GM19395 (cell line): ENCODE measurements at regions not wholly inside any gene's neighbourhood (a gene's known extent, or its start where the extent isn't known, plus 50 kb on each side); places are given as distances from the start of the nearest gene placed in this dataset.
"Not testable (repeated sequence)": the region's sequence is repeated elsewhere in the genome, so short reads cannot be mapped to it uniquely, and the experiment has no call there.

ENCODE experiments used
- ATAC-seq: cut with Tn5 transposase; IDR thresholded peaks from one replicate; pipeline ENCODE4 v1.9.1; 2021; ENCODE audit warnings: mild to moderate bottlenecking, moderate library complexity; ENCODE audit not compliant: unreplicated experiment

DNA sequence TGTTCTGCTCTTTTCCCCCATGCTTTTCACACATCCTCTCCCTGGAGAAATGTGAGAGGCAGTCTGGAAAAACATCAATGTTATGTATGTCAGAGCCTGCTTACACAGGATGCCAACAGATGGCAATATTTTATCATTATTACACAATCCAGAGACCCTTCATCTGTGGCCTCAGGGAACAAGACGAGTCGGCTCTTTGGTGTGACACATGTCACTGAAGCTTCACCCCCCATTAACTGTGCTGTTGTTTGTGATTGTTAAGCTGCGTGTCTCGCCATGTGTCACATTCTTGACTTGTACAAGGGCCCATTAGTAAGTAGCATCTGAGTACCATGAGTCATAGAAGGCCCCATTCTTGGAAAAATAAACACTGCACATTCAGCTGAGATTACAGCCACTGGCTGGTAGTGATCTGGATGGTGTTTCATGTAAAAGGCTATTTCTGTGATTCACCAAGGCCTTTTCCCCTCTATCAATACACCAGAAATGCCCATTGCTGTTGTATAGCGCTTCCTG is 682.1 kb upstream of the SOX9 start:
- ATAC-seq, result no peak

DNA sequence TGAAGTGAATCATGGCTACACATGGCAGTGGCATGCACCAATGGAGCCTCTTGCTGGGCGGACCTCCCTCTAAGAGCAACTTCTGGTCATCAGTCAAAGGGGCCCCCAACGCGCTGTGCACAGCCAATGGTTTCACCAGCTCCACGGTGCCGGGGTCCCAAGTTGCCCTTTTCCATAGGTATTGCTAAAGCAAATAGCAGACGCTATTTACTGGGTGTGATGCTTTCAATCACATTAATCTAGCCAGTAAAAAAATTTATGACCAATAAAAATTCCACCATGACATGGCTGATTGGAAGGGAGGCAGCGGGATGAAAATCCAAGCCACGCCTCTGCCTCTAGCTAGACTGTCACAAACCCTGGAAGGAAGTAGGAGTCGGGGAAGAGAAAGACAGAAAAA is 680.3 kb upstream of the SOX9 start:
- ATAC-seq, result no peak

DNA sequence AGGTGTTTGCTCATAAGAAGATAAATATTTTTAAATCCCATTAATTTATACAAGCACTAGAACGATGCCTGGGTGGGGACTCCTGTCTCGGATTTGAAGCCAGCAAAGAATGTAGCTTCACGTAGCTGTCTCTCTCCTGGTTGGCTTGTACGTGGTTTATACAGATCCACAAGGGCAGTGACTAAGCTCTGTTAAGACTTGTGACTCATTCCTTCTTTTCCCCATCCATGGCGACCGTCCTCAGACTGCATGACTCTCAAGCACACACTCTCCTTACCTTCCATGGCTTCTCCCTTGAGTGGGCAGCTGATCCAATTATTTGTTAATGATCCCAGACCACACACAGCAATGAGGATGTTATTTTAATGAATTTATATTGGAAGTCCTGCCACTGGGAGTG is 679.7 kb upstream of the SOX9 start:
- no peak for ATAC-seq

DNA sequence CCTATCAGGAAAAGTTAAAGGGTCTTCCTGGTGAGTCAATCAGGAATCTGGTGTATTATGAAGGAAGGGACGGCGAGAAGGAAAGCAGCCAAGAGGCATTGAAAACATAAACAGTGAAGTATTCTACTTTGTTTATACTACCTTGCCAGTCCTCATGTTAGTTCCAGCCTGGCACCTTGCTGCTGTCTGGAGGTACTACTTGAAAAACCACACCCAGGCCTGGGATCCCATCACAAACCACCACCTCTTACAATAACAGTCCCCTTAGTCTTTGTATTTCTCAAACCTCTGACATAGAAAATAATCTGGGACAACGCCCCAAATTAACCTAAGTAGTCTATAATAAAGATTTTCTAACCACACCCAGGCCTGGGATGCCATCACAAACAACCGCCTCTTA is 676.7 kb upstream of the SOX9 start:
- no peak for ATAC-seq

DNA sequence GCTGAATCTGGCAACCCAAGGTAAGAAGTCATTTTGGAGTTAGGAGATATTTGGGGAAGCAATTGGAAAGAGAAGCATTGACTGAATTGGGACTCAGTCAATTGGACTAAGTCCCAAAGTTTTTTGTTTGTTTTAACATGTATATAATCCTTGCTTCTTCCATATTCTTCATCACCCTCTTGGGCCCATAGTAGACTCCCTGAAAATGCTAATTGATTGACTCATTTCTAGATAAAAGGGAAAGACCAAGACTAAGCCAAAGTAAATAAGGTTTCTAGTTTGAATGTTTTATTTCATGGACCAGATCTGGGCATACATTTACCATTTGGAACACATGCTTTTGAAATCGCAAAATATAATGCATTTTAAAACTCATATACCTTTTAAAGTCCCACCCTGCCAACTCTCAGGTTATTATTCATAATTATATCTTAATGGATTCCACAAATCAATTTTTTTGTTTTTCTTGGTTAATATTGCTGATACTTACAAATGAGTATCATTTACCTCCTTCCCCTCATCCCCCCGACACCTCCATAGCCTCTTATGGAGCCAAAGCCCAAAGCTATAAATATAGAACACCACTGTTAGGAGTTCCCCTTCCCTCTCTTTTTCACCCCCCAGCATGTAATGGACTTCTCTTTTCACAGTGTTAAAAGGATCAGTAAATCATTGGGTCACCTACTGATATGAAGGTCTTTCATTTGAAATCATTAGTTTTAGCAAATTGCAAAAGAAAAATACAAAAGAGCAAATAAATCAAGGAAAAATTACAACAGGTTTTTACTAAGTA is 674.0 kb upstream of the SOX9 start:
- ATAC-seq, result no peak

DNA sequence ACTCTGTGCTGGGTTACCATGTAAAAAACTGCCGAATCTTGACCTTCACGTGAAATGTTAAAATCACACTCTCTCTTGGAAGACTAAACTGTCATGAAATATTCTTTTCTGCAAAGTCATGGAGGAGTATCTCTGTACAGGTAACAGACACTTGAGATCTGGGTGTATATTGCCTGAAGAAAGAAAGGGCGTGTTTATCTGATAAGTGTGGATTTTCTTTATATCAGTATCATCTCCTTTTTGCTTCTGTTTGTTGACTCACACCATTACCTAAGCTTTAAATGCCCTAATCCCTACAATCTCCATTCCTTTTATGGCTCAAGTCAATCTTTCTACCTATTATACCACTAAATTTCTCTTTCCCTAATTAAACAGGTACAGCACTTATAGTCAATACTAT is 673.2 kb upstream of the SOX9 start:
- no peak for ATAC-seq

DNA sequence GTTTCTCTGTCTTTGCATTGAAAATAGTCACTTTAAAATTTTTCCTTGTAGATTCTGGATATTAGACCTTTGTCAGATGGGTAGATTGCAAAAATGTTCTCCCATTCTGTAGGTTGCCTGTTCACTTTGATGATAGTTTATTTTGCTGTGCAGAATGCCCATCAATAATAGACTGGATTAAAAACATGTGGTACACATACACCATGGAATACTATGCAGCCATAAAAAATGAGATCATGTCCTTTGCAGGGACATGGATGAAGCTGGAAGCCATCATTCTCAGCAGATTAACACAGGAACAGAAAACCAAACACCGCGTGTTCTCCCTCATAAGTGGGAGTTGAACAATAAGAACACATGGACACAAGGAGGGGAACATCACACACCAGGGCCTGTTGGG is 670.2 kb upstream of the SOX9 start:
- not testable (repeated sequence) for ATAC-seq

DNA sequence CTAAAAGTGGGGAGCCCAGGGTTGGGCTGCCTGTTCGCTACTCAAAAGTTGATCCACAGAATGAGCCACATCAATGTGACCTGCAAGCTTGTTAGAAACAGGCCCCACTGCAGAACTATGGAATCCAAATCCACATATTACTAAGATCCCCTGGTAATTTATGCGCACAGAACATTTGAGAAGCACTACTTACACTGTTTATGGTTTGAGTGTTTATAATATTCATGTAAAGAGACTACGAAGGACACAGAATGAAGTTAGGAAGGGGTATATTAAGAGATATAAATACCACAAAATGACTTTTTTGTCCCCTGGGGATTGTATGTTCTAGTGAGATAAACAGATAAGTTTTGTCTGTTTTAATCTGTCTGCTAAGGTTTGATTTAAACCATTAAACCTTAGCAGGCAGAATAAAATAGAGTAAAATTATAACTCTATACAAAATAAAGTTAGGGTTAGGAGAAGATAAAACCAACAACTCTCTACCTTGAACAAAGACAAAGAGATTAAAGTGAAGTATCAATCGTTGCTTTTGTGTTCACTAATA is 666.9 kb upstream of the SOX9 start:
- no peak for ATAC-seq

DNA sequence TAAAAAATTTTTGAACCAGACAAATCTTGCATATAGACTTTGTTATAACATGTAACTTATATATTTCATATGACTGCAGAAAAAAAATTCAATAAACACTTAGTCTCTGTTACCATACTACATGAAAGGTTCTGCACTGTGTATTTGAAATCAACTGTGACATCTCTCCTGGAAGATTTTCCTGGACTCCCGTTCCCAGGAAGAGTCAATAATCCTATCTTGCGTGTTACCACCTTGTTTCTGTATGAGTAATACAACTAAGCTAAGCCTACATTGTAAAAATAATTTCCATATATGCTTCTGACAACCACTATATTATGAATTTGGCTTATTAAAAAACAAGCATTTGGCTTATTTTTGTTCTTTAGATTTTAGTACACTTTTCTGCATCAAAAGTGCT is 665.6 kb upstream of the SOX9 start:
- no peak for ATAC-seq

DNA sequence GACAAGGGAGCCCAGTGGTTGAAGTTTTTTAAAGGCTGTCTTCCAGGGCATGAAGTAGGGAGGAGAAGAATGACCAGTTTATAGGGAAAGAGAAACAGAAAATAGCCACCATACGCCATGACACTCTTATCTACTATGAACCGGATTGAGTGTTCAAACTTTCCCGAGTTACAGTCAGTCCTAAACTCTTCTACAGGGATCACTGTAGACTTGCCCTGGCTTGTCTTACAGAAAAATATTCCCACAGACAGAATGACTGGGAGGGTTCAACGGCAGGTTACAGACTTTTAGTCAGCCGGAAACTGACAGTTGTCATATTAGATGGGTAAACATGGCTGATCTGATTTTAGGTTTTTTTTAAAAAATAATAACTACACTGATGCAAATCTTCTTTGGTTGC is 662.5 kb upstream of the SOX9 start:
- ATAC-seq, result no peak

DNA sequence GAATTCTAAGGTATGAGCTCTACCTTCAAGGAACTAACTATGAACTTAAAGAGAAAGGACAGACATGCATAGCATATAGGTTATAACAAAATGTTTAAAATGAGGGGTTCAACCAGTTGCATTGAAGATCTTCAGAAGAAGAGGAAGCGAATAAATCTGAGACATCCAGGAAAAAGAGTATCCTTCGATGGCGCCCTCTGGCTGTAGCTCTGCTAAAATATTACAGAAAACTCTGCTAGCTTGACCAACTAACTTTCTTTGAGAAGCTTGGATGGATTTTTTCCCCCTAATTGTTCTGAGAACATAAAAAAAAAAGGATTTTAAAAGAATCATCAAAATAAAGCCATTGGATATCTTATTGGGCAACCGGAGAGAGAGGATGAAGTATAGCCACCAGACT is 659.9 kb upstream of the SOX9 start:
- no peak for ATAC-seq

DNA sequence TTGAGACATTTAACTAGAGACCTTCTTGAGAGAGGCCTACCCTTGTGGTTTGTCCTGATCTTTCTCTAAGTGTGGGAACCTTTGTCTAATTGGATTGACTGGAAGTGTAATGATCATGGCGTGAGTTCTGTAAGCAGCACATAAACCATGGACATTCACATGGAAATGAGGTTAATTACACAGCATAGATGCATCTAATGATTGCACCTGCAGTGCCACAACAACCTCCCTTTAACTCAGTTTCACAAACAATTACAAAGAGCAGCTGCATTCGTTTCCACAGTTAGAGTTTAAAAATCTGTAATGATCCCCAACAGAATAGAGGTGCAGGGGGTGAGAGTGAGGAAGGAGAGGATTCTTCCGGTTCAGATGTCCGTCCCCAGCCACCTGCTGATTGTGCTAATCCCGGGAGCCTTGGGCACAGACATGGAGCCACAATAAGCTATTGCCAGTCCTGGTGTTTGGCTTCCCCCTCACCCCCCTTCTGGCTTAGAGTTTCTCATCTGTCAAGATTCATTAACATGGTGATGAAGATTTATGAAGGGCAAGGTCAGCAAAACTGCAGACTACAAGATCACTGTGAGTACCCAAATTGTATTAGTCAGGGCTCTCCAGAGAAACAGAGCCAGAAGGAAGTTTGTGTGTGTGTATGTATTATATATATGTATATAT is 659.2 kb upstream of the SOX9 start:
- ATAC-seq, result no peak

DNA sequence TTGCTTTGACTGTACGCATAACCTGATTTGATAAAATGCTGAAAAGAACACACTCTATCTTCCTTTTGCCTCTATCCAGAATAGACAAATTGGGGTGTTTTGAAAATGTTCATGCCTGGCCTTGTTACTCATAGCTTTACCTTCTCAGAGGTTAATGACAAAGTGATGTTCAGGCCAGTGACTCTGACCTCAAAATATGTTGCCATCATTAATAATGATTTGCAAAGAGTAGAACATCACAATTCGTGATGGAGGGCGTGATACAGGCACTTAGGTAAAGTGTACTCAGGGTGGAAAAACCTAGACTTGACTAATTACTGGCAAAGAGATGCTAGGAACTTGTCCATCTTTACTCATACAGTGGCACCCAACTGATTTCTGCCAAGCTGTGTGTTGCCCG is 656.6 kb upstream of the SOX9 start:
- ATAC-seq, result no peak

DNA sequence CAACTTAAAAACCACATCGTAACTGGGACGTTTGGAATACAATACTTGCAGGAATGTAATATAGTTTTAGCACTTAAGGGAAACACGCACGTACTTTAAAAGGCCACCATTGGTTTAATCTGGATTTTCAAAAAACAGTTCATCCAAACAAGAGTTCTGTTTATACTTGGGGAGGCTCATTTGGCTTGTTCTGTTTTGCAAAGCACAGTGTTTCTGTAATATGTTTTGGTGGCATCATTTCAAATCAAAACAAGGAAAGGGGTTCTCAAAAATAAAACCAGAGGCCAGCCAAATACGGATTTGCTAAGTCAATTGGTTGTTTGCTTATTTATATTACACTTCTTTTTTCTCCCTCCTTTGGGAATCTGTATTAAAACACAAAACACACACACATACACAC is 656.1 kb upstream of the SOX9 start:
- no peak for ATAC-seq

DNA sequence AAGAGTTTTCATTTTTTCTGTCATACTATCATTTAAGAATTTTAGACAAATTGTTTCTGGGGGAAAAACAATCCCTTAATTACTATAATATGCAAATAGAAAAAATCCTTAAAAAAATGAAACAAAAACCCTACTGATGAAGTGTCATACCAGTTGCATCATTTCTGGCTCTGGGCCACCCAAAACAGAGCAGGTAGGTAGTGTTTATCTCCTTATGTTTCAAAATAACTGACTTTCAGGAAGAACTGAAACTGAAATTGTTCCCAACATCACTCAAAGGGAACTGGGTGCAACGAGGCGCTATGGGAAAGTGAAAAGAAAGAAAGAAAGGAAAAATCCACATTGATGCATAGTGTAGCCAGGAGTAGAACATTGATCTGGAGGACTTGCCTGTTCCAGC is 653.1 kb upstream of the SOX9 start:
- ATAC-seq, result no peak

DNA sequence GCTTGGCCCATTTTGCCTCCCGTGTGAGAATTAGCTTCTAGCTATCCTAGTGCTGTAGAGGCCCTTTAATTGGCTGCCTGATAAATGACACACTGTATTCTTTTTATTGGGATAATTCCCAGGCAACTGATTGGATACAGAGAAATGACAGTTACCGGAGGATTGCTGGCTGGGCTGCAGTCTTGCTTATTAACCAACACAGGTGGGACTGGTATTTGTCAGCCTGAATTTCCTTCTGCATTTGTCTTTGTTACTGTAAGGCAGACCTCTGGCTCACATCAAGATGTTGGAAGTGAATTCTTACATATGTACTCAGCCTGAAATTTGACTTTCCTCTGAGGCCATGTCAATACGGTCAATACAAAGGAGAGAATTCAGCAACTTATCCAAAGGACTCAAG is 650.8 kb upstream of the SOX9 start:
- no peak for ATAC-seq

DNA sequence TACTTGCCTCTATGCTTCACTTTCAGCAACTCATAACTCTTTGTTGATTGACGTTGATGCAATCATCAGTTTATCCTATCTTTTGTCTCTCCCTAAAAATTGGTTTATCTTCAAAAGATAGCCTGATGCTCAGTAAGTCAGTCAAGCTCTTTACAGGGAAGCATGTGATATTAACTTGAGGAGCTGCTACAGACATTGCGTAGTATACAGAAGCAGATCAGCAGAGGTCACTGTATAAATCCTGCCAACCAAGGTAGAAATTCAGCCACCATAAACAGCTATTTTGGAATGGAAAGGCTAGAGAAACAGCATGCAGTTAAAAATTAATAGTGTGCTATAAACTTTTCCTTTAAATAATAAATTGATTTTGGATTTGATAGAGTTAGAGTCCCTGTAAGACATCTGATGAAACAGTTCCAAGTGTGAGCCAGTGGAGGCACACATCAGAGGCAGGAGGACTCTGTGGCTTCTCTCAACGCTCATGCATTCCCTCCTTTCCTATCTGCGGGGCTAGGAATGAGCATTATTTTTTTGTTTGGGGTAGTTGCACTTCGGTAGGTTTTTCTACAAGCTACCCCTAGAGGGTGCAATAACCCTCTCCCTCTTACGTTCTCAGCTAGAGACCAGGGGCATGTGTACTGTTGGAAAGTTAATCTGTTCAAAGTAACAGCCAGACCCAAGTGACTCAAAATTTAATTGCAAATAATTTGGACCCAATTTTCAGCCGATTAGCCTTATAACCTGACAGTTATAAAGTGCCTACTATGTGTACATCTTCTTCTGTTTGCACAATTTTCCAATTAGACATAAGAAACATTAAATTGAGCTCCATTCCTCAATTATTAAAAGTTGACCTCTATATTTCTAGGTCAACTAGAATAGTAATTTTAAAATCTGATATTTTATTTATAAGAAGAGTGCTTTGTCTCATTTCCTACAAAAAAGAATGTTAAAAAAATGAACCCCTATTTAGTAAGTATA is 647.7 kb upstream of the SOX9 start:
- ATAC-seq, result no peak

DNA sequence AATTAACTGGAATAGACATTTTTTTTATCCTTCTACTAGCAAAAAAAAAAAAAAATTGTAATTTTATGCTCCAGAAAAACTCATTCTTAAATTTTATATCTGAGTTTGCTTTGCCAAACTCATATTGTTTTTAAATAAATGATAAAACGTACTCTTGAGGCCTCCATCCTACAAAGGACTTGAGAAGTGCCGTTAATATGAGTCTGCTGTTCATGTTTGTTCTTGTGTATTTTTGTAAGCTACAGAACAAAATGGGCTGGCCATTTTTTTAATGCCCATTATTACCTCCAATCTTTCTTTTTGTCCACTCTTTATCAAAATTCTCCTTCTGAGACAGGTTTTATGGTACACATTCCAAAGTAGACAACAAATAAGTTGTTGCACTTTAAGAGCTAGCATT is 643.5 kb upstream of the SOX9 start:
- no peak for ATAC-seq

DNA sequence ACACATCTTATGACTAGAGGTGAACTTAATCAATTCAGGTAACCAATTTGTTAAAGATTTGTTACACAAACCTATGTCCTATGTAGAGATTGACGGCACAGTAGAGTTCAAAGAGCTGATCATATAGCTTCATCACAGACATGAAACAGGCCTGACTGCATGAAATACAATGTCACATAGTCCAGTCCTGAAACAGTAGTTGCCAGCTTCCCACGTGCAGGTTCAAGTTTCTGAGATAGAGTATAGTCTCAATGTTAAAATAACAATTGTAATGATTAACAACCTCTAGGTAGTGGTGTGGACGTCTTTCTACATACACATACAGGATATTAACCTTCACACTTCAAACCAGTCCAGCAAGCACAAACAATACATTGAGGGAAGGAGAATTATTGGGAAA is 640.7 kb upstream of the SOX9 start:
- ATAC-seq, result no peak

DNA sequence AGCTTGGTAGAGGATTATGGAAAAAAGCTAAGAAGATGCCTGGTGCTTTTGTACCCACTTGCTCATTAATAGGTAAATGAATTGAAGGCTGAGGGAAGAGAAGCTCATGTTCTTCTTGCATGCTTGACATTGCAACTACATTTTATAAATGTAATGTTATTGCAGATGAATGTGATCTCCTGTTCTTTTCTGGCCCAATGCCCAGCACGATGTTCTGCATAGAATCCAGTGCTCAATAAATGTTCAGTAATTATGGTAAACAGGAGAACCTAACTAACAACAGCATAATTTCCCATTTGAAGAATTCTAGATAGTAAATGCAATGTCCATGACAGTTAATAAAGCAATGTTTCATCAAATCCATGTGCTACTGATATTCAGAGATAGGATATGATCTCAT is 638.2 kb upstream of the SOX9 start:
- ATAC-seq, result no peak

DNA sequence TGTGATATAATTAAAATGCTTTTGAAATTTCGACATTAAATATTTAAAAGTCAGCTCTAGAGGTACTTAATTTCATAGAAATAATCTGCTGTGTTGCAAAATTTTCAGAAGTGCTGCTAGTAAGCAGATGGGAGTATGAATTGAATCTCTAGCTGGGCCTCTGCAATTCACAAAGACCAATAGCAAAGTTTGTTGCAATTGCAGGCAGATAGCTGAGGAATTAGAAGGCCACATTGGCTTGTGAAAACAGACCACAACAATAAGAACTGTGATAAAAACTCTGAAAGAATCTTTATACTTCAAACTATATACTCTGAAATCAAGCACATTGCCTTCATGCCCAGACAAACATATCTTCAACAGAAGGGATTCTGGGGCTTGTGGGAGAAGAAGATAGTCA is 636.3 kb upstream of the SOX9 start:
- no peak for ATAC-seq
